GM19238 (cell line): ENCODE measurements at regions not wholly inside any gene's neighbourhood (a gene's known extent, or its start where the extent isn't known, plus 50 kb on each side); places are given as distances from the start of the nearest gene placed in this dataset.

Experiments
- DNase-seq: peaks from one replicate; pipeline ENCODE4 v3.0.0; 2011; ENCODE audit warnings: low spot score; ENCODE audit not compliant: insufficient read length

GRCh38 chrX:10811111-10811510, 190.7 kb upstream of the MID1 start:
- no peak for DNase-seq

GRCh38 chrX:10813761-10814160, 193.4 kb upstream of the MID1 start:
- no peak for DNase-seq

- no peak for DNase-seq
Measured at GRCh38 chrX:10818651-10819050, 198.3 kb upstream of the MID1 start.

GRCh38 chrX:10819973-10820372, 199.6 kb upstream of the MID1 start:
- DNase-seq = no peak

GRCh38 chrX:10821293-10821692, 200.9 kb upstream of the MID1 start:
- DNase-seq = no peak

- no peak for DNase-seq
Measured at GRCh38 chrX:10828036-10828435, 207.7 kb upstream of the MID1 start.

- no peak for DNase-seq
Measured at GRCh38 chrX:10828640-10829039, 208.3 kb upstream of the MID1 start.

- no peak for DNase-seq
Measured at GRCh38 chrX:10831716-10832502, 211.5 kb upstream of the MID1 start.

- DNase-seq = no peak
Measured at GRCh38 chrX:10833299-10834169, 213.1 kb upstream of the MID1 start.

GRCh38 chrX:10841579-10841978, 221.2 kb upstream of the MID1 start:
- DNase-seq = no peak

GRCh38 chrX:10842646-10843045, 222.3 kb upstream of the MID1 start:
- no peak for DNase-seq

GRCh38 chrX:10847333-10847732, 226.9 kb upstream of the MID1 start:
- DNase-seq = no peak

- no peak for DNase-seq
Measured at GRCh38 chrX:10851809-10852208, 231.4 kb upstream of the MID1 start.

- no peak for DNase-seq
Measured at GRCh38 chrX:10854594-10854993, 234.2 kb upstream of the MID1 start.

GRCh38 chrX:10855845-10856244, 235.5 kb upstream of the MID1 start:
- DNase-seq = no peak

- DNase-seq = no peak
Measured at GRCh38 chrX:10856797-10857196, 236.4 kb upstream of the MID1 start.

- no peak for DNase-seq
Measured at GRCh38 chrX:10859353-10859752, 239.0 kb upstream of the MID1 start.

GRCh38 chrX:10875995-10876394, 235.1 kb upstream of the HCCS start:
- no peak for DNase-seq

GRCh38 chrX:10882484-10882883, 228.6 kb upstream of the HCCS start:
- DNase-seq = no peak

- DNase-seq = no peak
Measured at GRCh38 chrX:10884246-10884645, 226.9 kb upstream of the HCCS start.

GRCh38 chrX:10892621-10893225, 218.4 kb upstream of the HCCS start:
- no peak for DNase-seq

GRCh38 chrX:10893366-10893765, 217.8 kb upstream of the HCCS start:
- no peak for DNase-seq
